H9 (cell line): ENCODE measurements at regions not wholly inside any gene's neighbourhood (a gene's known extent, or its start where the extent isn't known, plus 50 kb on each side); places are given as distances from the start of the nearest gene placed in this dataset.

Experiments
- DNase-seq: peaks from one replicate; pipeline ENCODE4 v3.0.0-alpha.2; 2017
- H2AFZ ChIP-seq: one replicate; pipeline ENCODE4 v1.6.1; 2013; ENCODE audit warnings: mild to moderate bottlenecking, low read length, control low read depth, moderate library complexity
- H2AK5ac ChIP-seq: 2 replicates; pipeline ENCODE4 v1.6.1; 2013; ENCODE audit warnings: low read length, control low read depth, mixed read lengths; ENCODE audit not compliant: insufficient read length
- H2BK120ac ChIP-seq: one replicate; pipeline ENCODE4 v1.6.1; 2013; ENCODE audit warnings: low read depth, mild to moderate bottlenecking, low read length, control low read depth, inconsistent platforms; ENCODE audit not compliant: poor library complexity, severe bottlenecking
- H2BK12ac ChIP-seq: 2 replicates; pipeline ENCODE4 v1.6.1; 2013; ENCODE audit warnings: low read length, control low read depth, mixed read lengths, low read depth; ENCODE audit not compliant: insufficient read length
- H2BK15ac ChIP-seq: 2 replicates; pipeline ENCODE4 v1.6.1; 2013; ENCODE audit warnings: low read depth, low read length, control low read depth
- H2BK20ac ChIP-seq: one replicate; pipeline ENCODE4 v1.6.1; 2013; ENCODE audit warnings: low read depth, mild to moderate bottlenecking, low read length, control low read depth, inconsistent platforms; ENCODE audit not compliant: poor library complexity, severe bottlenecking
- H2BK5ac ChIP-seq: 2 replicates; pipeline ENCODE4 v1.6.1; 2013; ENCODE audit warnings: low read length, control low read depth, mixed read lengths; ENCODE audit not compliant: insufficient read length
- H3K14ac ChIP-seq: 2 replicates; pipeline ENCODE4 v1.6.1; 2013; ENCODE audit warnings: low read length, control low read depth; ENCODE audit not compliant: insufficient read depth
- H3K18ac ChIP-seq: 2 replicates; pipeline ENCODE4 v1.6.1; 2013; ENCODE audit warnings: low read depth, mild to moderate bottlenecking, mixed read lengths, low read length, control low read depth; ENCODE audit not compliant: insufficient read length
- H3K23ac ChIP-seq: 2 replicates; pipeline ENCODE4 v1.6.1; 2013; ENCODE audit warnings: low read length, control low read depth, mixed read lengths, low read depth; ENCODE audit not compliant: insufficient read length
- H3K23me2 ChIP-seq: 2 replicates; pipeline ENCODE4 v1.6.1; 2013; ENCODE audit warnings: low read depth, mild to moderate bottlenecking, mixed read lengths, low read length, control low read depth; ENCODE audit not compliant: insufficient read length, poor library complexity, severe bottlenecking
- H3K27ac ChIP-seq: 2 replicates; pipeline ENCODE4 v1.5.1; 2013; ENCODE audit warnings: low read length, control low read depth, mixed read lengths, low read depth; ENCODE audit not compliant: insufficient read length
- H3K27me3 ChIP-seq: 2 replicates; pipeline ENCODE4 v1.6.1; 2013; ENCODE audit warnings: low read length, control low read depth, inconsistent platforms; ENCODE audit not compliant: insufficient read depth
- H3K4ac ChIP-seq: 2 replicates; pipeline ENCODE4 v1.6.1; 2013; ENCODE audit warnings: low read depth, mild to moderate bottlenecking, control low read depth, inconsistent platforms, low read length, moderate library complexity
- H3K4me1 ChIP-seq: 2 replicates; pipeline ENCODE4 v1.6.1; 2013; ENCODE audit warnings: low read length, control low read depth, inconsistent platforms; ENCODE audit not compliant: insufficient read depth
- H3K4me2 ChIP-seq: 2 replicates; pipeline ENCODE4 v1.6.1; 2013; ENCODE audit warnings: low read length, control low read depth, mixed read lengths; ENCODE audit not compliant: insufficient read length, insufficient read depth
- H3K56ac ChIP-seq: 2 replicates; pipeline ENCODE4 v1.6.1; 2013; ENCODE audit warnings: low read depth, mild to moderate bottlenecking, mixed read lengths, low read length, control low read depth; ENCODE audit not compliant: insufficient read length
- H3K79me1 ChIP-seq: 2 replicates; pipeline ENCODE4 v1.6.1; 2013; ENCODE audit warnings: low read depth, mild to moderate bottlenecking, moderate library complexity, low read length, control low read depth, inconsistent platforms; ENCODE audit not compliant: insufficient read depth, poor library complexity, severe bottlenecking
- H3K79me2 ChIP-seq: 2 replicates; pipeline ENCODE4 v1.6.1; 2013; ENCODE audit warnings: low read length, control low read depth, inconsistent platforms; ENCODE audit not compliant: insufficient read depth
- H3K9ac ChIP-seq: 2 replicates; pipeline ENCODE4 v1.6.1; 2013; ENCODE audit warnings: low read length, control low read depth, mixed read lengths; ENCODE audit not compliant: insufficient read length; ENCODE audit errors: extremely low read depth
- H3K9me3 ChIP-seq: one replicate; pipeline ENCODE4 v1.6.1; 2013; ENCODE audit warnings: low read depth, low read length, inconsistent platforms; ENCODE audit not compliant: control insufficient read depth
- H3T11ph ChIP-seq: one replicate; pipeline ENCODE4 v1.6.1; 2013; ENCODE audit warnings: mild to moderate bottlenecking, low read length, control low read depth, inconsistent platforms
- H4K20me1 ChIP-seq: one replicate; pipeline ENCODE4 v1.6.1; 2013; ENCODE audit not compliant: control insufficient read depth, insufficient read length, insufficient read depth
- H4K5ac ChIP-seq: 2 replicates; pipeline ENCODE4 v1.6.1; 2013; ENCODE audit warnings: low read depth, mild to moderate bottlenecking, mixed read lengths, low read length, control low read depth; ENCODE audit not compliant: insufficient read length
- H4K8ac ChIP-seq: replicated peaks from 2 replicates; pipeline ENCODE4 v1.6.1; 2013; ENCODE audit warnings: low read length, control low read depth, mixed read lengths, low read depth; ENCODE audit not compliant: insufficient read length
- H4K91ac ChIP-seq: 2 replicates; pipeline ENCODE4 v1.6.1; 2013; ENCODE audit warnings: low read depth, mild to moderate bottlenecking, moderate library complexity, mixed read lengths, low read length, control low read depth; ENCODE audit not compliant: insufficient read length
- H3K27ac Mint-ChIP-seq, 3 experiments: 2 replicates in 2 of 3; 3 replicates in 1 of 3; pipeline ENCODE4 v1.8.0; 2020 to 2021; ENCODE audit warnings: mixed read lengths in 3 of 3, mild to moderate bottlenecking in 1 of 3, moderate library complexity in 1 of 3
- H3K27me3 Mint-ChIP-seq: 2 replicates; pipeline ENCODE4 v1.8.0; 2021; ENCODE audit warnings: low read depth, mild to moderate bottlenecking, moderate library complexity, mixed read lengths
- H3K36me3 Mint-ChIP-seq, 3 experiments: 2 replicates in 2 of 3; 3 replicates in 1 of 3; pipeline ENCODE4 v1.8.0; 2020 to 2021; ENCODE audit warnings: low read depth in 3 of 3, mixed read lengths in 3 of 3; ENCODE audit not compliant: insufficient read depth in 1 of 3
- H3K4me1 Mint-ChIP-seq, 2 experiments: 2 replicates each; pipeline ENCODE4 v1.8.0; 2020; ENCODE audit warnings: mixed read lengths in 2 of 2
- H3K4me3 Mint-ChIP-seq, 2 experiments: 2 replicates in 1 of 2; 3 replicates in 1 of 2; pipeline ENCODE4 v1.8.0; 2020 to 2021; ENCODE audit warnings: mild to moderate bottlenecking in 2 of 2, mixed read lengths in 2 of 2, moderate library complexity in 1 of 2
- H3K9me3 Mint-ChIP-seq, 2 experiments: 2 replicates in 1 of 2; 3 replicates in 1 of 2; pipeline ENCODE4 v1.8.0; 2020; ENCODE audit warnings: mild to moderate bottlenecking in 2 of 2, mixed read lengths in 2 of 2, moderate library complexity in 1 of 2
- WGBS: extraction: QIAGEN DNeasy Blood & Tissue Kit; methylation state at CpG from one replicate; pipeline ENCODE4 v1.1.7; 2013; ENCODE audit warnings: missing lambda C conversion rate, low lambda C conversion rate, mixed read lengths; ENCODE audit not compliant: insufficient read length; ENCODE audit errors: extremely low coverage; 5-methylcytosine and 5-hydroxymethylcytosine counted together
- TF ChIP-seq, protein P1 (sequence below): fragments of 200-600 bp; sonication (generic); conservative IDR thresholded peaks from 3 replicates; pipeline ENCODE4 v1.8.0; 2021; ENCODE audit warnings: antibody characterized with exemption, mild to moderate bottlenecking

- H3K79me2 ChIP-seq: no peaks in the 10 kb centered on the region
- no peak overlapping the region for H3K14ac ChIP-seq
- no peaks in the 10 kb centered on the region for H3K27me3 ChIP-seq
- peaks cover 18% of the 10 kb centered on the region for H3K4me1 ChIP-seq
- TF ChIP-seq, protein P1, sequence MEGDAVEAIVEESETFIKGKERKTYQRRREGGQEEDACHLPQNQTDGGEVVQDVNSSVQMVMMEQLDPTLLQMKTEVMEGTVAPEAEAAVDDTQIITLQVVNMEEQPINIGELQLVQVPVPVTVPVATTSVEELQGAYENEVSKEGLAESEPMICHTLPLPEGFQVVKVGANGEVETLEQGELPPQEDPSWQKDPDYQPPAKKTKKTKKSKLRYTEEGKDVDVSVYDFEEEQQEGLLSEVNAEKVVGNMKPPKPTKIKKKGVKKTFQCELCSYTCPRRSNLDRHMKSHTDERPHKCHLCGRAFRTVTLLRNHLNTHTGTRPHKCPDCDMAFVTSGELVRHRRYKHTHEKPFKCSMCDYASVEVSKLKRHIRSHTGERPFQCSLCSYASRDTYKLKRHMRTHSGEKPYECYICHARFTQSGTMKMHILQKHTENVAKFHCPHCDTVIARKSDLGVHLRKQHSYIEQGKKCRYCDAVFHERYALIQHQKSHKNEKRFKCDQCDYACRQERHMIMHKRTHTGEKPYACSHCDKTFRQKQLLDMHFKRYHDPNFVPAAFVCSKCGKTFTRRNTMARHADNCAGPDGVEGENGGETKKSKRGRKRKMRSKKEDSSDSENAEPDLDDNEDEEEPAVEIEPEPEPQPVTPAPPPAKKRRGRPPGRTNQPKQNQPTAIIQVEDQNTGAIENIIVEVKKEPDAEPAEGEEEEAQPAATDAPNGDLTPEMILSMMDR: no peak
- H2BK12ac ChIP-seq: no peak overlapping the region
- Mint-ChIP-seq H3K36me3 (peaks cover 0 to 4% (median 2%) of the 10 kb centered on the region in 3 experiments; a peak in 2 of 7 replicates), H3K4me3 (no peak overlapping the region), H3K9me3 (peaks cover 0 to 4% of the 10 kb centered on the region in 2 experiments; a peak in 2 of 5 replicates), H3K27ac (no peak overlapping the region), H3K4me1 (peaks cover 29 to 38% of the 10 kb centered on the region in 2 experiments), H3K27me3 (no peaks in the 10 kb centered on the region)
- H3K18ac ChIP-seq: no peak overlapping the region
- no peak for DNase-seq
- H3K9ac ChIP-seq: no peak overlapping the region
- H4K20me1 ChIP-seq: no peaks in the 10 kb centered on the region
- no peaks in the 10 kb centered on the region for H3K23me2 ChIP-seq
- no peak overlapping the region for H4K5ac ChIP-seq
- no peak overlapping the region for H2AK5ac ChIP-seq
- H3K9me3 ChIP-seq: no peaks in the 10 kb centered on the region
- H3K27ac ChIP-seq: no peak overlapping the region
- H3K79me1 ChIP-seq: no peaks in the 10 kb centered on the region
- H4K91ac ChIP-seq: no peak overlapping the region
- H3K4ac ChIP-seq: no peak overlapping the region
- no peak overlapping the region for H2BK15ac ChIP-seq
- no peak overlapping the region for H4K8ac ChIP-seq
- H2AFZ ChIP-seq: no peak overlapping the region
- H2BK120ac ChIP-seq: no peak overlapping the region
- no peak overlapping the region for H2BK5ac ChIP-seq
- WGBS: no CpG with 5 or more reads among the region's 8 CpGs
- no peak overlapping the region for H3K4me2 ChIP-seq
- H3T11ph ChIP-seq: no peak overlapping the region
- no peak overlapping the region for H3K23ac ChIP-seq
- H2BK20ac ChIP-seq: no peak overlapping the region
- H3K56ac ChIP-seq: no peak overlapping the region
Measured at GRCh38 chr11:121367001-121367843, 74.7 kb downstream of the SC5D start.
